Activated T-cell treated with anti-CD3 and anti-CD28 coated beads, Interleukin-2, amount 50 U/mL, for 24 hours (primary cell): ENCODE measurements at regions not wholly inside any gene's neighbourhood (a gene's known extent, or its start where the extent isn't known, plus 50 kb on each side); places are given as distances from the start of the nearest gene placed in this dataset.

ENCODE experiments used
- DNase-seq: peaks from one replicate; pipeline ENCODE4 v3.0.0-alpha.2; 2020
- H3K27ac Mint-ChIP-seq: 2 replicates; pipeline ENCODE4 v1.8.0; 2020; ENCODE audit warnings: mild to moderate bottlenecking, mixed read lengths
- H3K27me3 Mint-ChIP-seq: 2 replicates; pipeline ENCODE4 v1.8.0; 2020; ENCODE audit warnings: mixed read lengths
- H3K36me3 Mint-ChIP-seq: 2 replicates; pipeline ENCODE4 v1.8.0; 2020; ENCODE audit warnings: low read depth, mixed read lengths
- H3K4me1 Mint-ChIP-seq: 2 replicates; pipeline ENCODE4 v1.8.0; 2020; ENCODE audit warnings: low read depth, mixed read lengths
- H3K4me3 Mint-ChIP-seq: 2 replicates; pipeline ENCODE4 v1.8.0; 2020; ENCODE audit warnings: mild to moderate bottlenecking, moderate library complexity, mixed read lengths
- H3K9me3 Mint-ChIP-seq: 2 replicates; pipeline ENCODE4 v1.8.0; 2020; ENCODE audit warnings: mixed read lengths

DNA sequence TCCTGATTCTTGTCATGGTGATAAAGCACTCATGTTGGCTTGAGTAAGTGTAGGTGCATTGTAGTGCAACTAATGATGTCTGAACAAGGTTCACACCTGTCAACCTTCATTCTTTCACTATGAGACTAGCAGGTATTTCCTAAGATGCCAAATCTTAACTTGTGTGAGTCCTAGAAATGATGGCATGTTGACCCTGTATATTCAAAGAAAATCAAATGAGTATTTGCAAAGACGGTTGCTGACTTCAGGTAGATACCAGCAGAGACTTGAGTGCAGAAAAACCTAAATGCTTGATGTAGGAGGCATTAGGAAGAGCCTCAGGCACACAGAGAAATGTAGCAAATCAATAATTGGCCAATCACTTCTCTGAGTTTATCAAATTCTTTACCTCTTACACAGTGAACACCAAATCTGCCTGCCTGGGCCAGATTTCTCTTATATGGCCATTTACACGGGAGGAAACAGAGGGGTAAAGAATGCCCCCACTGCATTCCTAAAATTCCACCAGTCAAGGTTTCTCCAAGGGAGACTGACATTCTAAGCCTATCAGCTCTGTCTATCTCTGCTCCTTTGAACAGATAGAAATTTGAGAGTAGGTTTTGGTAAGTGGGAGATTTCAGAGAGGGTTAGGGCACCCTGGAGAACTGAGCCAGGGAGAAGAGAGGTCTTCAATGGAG lies 488.6 kb upstream of the WWC1 start:
- Mint-ChIP-seq H3K27ac (no peak overlapping the region), H3K9me3 (no peaks in the 10 kb centered on the region), H3K4me3 (no peak overlapping the region), H3K4me1 (no peaks in the 10 kb centered on the region), H3K27me3 (no peaks in the 10 kb centered on the region), H3K36me3 (no peaks in the 10 kb centered on the region)
- DNase-seq, result no peak

DNA sequence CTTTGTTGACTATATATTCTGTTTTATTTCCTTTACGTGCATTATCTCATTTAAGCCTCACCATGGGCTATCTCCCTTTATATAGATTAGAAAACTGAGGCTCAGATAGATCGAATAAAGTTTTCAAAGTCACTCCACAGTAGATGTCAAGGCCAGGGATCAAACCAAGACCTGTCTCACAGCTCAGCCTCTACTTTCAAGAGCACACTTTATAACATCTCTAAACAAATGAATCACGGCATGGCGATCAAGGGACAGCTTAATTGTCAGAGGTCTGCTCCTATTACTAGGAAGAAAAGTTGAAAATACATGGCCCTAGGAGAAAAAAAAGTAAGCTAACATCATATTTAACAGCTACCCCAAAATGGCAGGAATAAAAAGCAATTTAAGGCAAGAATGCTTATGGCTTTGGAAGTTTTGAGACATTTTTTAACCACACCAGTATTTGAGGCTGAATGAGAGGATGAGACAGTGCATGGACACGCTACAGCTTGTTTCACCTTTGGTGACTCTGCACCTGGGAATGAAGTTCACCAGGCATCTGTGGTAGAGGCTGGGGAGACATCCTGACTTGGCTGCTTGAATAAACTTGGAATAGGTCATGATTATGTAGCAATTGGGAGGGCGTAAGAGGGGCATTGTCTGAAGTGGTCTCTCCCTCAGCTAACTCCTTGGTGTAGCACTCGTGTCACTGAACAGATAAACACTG lies 486.8 kb upstream of the WWC1 start:
- Mint-ChIP-seq H3K4me1 (no peaks in the 10 kb centered on the region), H3K4me3 (no peak overlapping the region), H3K27ac (no peak overlapping the region), H3K9me3 (no peaks in the 10 kb centered on the region), H3K27me3 (no peaks in the 10 kb centered on the region), H3K36me3 (no peaks in the 10 kb centered on the region)
- no peak for DNase-seq

DNA sequence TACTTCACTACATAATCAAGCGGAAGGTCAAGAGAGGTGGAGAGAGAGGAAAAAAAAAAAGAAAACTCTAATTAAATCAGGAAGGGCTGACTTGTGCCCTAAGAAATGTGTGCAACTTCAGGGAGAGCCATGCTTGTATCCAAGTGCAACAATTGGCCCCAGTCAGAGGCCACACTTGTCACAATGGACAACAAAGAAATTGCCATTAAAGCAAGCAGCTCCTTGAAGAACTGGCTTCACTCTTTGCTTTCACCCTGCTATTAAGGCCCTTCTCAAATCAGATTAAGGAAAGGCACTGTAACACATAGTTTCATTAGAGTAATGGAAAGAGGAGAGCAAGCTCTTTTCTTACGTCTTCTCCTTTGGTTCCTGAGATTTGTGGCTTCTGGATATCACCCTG lies 480.9 kb upstream of the WWC1 start:
- no peak overlapping the region for H3K4me3 Mint-ChIP-seq
- no peak for DNase-seq
- no peaks in the 10 kb centered on the region for H3K4me1 Mint-ChIP-seq
- no peaks in the 10 kb centered on the region for H3K9me3 Mint-ChIP-seq
- H3K27ac Mint-ChIP-seq, result no peak overlapping the region
- no peaks in the 10 kb centered on the region for H3K36me3 Mint-ChIP-seq
- H3K27me3 Mint-ChIP-seq, result no peaks in the 10 kb centered on the region

DNA sequence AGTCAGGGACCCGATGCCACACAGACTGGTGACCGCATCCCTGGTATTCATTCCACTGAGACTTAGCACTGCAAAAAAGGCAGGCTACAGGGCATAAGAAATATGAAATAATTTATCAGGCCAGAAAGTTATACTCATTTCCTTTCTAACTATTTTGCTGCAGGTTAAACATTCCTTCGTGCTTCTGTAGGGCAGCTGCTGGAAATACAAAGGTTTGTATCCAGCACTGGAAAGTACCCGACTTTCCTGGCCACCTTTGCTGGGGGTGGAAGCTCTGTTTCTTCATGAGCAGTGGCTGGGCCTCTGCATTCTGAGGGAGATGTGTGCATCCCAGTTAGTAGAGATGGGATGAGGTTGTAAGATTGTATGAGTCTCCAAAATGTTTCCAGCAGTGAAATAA lies 478.6 kb upstream of the WWC1 start:
- Mint-ChIP-seq H3K9me3 (no peaks in the 10 kb centered on the region), H3K27me3 (no peaks in the 10 kb centered on the region), H3K27ac (no peak overlapping the region), H3K4me1 (peaks cover 3% of the 10 kb centered on the region), H3K4me3 (no peak overlapping the region), H3K36me3 (no peaks in the 10 kb centered on the region)
- no peak for DNase-seq

DNA sequence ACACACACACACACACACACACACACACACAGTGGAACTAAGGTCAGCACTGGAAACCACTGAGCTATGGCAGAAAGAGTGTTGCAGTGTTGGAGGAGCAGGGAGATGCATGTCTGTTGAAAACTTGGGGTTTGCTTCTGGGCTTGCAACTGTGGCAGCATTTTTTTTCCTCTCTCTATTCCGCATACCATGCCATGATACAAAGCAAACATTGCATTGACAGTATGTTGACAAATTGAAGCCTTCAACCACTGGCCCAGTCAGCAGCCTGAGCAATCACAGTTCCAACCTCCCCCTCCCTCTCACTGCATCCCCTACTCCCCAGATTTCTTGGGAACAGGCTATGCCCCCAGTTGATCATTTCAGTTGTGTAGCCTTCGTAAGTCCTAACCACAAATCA lies 478.1 kb upstream of the WWC1 start:
- peaks cover 3% of the 10 kb centered on the region for H3K4me1 Mint-ChIP-seq
- H3K4me3 Mint-ChIP-seq, result no peak overlapping the region
- H3K27me3 Mint-ChIP-seq, result no peaks in the 10 kb centered on the region
- no peak for DNase-seq
- H3K9me3 Mint-ChIP-seq, result no peaks in the 10 kb centered on the region
- H3K27ac Mint-ChIP-seq, result no peak overlapping the region
- H3K36me3 Mint-ChIP-seq, result no peaks in the 10 kb centered on the region

DNA sequence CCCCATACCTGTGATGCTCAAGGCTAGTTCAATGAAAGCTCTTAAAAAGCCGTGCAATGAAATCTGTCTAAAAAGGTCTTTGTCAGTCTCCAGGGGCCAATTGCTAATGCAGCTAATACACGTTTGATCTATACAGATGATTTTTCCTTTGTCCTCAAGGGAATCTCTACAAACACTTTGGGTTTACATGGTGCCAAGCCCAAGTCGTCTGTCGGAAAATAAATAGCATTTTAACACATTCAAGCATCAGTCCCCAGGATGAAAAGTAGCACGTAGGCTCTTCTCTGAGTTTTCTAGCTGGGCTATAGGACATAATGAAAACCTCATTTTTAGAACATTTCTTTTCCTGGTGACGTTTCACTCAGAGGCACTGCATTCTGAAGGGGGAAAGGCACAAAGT lies 477.4 kb upstream of the WWC1 start:
- Mint-ChIP-seq H3K9me3 (no peaks in the 10 kb centered on the region), H3K4me3 (no peak overlapping the region), H3K27me3 (no peaks in the 10 kb centered on the region), H3K36me3 (no peaks in the 10 kb centered on the region), H3K4me1 (peaks cover 3% of the 10 kb centered on the region), H3K27ac (no peak overlapping the region)
- no peak for DNase-seq

DNA sequence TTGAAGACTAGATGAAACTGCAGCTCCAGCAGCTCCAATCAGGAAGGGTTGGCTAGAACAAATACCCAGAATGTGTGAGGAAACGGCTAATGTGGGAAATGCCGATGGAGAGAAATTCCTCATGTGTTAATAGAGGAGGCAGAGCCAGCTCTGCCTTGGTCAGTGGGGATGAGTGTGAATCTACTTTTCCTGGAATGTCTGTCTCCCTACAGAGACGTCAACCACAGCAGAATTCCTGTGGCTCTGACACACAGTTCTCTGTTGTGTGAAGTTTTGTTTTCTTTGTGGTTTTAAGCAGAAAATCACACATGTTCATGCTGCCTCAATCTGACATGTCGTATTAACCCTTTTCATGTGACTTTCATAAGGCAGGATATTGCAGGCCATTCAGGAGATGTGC lies 476.6 kb upstream of the WWC1 start:
- Mint-ChIP-seq H3K27me3 (no peaks in the 10 kb centered on the region), H3K36me3 (no peaks in the 10 kb centered on the region), H3K4me1 (peaks cover 3% of the 10 kb centered on the region), H3K4me3 (no peak overlapping the region), H3K27ac (no peak overlapping the region), H3K9me3 (no peaks in the 10 kb centered on the region)
- no peak for DNase-seq

DNA sequence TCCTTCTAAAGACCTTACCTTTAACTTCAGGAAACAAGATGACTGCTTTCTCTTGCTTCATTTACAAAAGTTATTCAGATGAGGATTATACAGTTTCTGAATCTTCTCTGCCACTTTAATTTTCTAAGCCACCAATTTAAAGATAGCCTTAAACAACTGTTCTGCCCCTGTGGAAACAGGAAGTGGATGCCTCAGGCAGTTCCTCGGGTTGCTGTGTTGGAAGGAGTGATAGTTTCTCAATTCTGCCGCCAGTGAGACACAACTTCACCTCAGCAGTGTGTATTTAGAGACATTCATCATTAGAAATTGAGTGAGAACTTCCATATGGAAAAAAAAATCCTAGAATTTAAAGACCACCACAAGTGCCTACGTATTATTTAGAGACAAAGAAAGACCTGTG lies 475.1 kb upstream of the WWC1 start:
- Mint-ChIP-seq H3K27me3 (no peaks in the 10 kb centered on the region), H3K4me3 (no peak overlapping the region), H3K27ac (no peak overlapping the region), H3K36me3 (no peaks in the 10 kb centered on the region), H3K9me3 (no peaks in the 10 kb centered on the region), H3K4me1 (peaks cover 3% of the 10 kb centered on the region)
- DNase-seq, result no peak

DNA sequence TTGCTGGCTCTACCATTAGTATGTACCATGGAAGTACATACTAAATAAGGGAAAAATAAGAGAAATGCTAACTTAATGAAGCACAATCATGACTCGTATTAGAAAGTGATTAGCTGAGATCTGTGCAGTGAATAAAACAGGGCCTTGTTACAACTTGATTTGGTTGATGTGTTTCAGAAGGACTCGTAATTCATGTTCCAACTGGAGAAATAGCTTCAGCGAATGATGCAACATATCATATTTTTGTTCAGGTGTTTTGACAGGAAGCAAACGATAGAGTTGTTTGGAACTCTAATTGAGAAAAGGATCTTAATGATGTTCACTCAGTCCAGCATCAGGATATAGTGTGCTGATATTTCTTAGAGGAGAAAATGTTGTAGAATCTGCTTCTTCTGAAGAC lies 474.6 kb upstream of the WWC1 start:
- no peaks in the 10 kb centered on the region for H3K36me3 Mint-ChIP-seq
- H3K27ac Mint-ChIP-seq, result no peak overlapping the region
- peaks cover 3% of the 10 kb centered on the region for H3K4me1 Mint-ChIP-seq
- H3K9me3 Mint-ChIP-seq, result no peaks in the 10 kb centered on the region
- no peaks in the 10 kb centered on the region for H3K27me3 Mint-ChIP-seq
- DNase-seq, result no peak
- H3K4me3 Mint-ChIP-seq, result no peak overlapping the region

DNA sequence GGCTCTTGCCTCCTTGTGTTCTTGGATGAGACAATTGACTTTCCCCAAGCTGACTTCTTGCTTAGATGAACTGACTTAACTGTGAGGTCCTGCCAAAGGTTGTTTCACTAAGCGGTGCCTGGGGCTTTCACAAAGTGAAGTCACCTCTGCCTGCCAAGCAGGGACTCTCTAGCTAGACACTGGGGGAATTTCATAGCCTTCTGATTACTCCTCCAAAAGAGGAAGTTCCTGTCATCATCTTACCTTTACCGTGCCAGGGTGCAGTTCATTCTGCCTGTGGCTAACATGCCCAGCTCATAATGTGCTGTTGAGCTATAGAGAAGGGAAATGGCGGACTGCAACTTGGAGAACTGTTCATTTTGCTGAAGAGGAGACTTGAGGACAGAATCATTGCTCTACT lies 472.0 kb upstream of the WWC1 start:
- no peak for DNase-seq

DNA sequence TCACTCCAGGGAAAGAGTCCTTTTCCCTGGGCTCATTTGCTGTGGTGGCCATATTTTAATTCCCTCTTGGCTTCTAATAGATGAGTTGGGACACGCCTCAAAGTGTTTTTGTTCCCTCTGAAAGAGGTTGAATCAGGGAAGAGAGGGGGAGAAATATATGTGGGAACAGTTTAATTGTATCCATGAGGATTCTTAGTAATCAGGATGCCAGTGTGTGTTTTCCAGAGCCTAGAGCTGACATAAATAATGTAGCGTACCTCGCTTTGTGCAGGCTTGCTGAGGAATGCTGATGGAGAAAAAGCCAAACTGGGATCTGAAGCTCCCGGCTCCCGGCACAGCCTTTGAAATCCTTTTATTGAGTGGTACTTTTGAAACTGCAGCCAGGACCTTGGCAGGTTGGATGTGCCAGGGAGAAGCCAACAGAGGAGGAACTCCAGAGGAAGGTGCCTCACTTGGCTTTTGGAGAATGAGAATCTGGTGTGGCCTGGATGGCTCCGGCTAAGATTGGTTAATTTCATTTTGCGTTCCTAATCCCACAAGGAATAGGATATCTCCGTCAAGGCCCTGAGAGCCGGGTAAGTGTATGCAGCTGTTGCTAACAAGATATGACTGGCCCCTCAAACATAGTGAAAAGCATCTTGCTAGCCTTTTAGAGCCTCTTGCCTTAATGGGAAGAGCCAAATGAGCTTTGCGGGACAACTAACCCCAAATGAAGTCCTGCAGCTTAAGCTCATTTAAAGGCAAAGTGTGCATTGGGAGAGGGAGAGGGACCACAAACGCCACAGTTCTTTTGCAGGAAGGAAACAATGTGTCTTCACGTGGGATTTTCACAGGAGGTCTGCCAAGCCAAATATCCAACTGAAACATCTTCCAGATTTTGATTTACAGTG lies 471.1 kb upstream of the WWC1 start:
- no peaks in the 10 kb centered on the region for H3K27me3 Mint-ChIP-seq
- H3K9me3 Mint-ChIP-seq, result no peaks in the 10 kb centered on the region
- no peak for DNase-seq
- peaks cover 3% of the 10 kb centered on the region for H3K4me1 Mint-ChIP-seq
- H3K27ac Mint-ChIP-seq, result no peak overlapping the region
- H3K36me3 Mint-ChIP-seq, result no peaks in the 10 kb centered on the region
- H3K4me3 Mint-ChIP-seq, result no peak overlapping the region

More for the DNA sequence above, 472.0 kb upstream of the WWC1 start:
- Mint-ChIP-seq H3K4me3 (no peak overlapping the region), H3K36me3 (no peaks in the 10 kb centered on the region), H3K27ac (no peak overlapping the region), H3K27me3 (no peaks in the 10 kb centered on the region), H3K4me1 (peaks cover 3% of the 10 kb centered on the region), H3K9me3 (no peaks in the 10 kb centered on the region)

DNA sequence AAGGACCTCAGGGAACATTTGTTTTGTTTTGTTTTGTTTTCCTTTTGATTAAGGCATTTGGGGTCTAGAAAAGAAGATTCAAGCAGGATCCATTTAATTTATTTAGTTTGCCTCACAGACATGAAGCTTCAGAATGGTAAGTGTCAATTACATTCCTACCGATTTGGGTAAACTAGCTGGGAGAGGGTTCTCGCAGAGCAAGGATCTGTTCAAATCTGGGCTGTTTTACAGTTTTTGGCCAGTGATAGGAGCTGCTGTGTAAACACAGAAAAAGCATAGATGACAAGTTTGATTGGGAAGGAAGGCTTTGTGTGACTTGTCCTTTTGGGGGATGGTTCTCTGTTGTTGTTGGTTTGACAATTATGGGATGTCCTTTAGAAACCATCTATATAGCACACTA lies 470.3 kb upstream of the WWC1 start:
- Mint-ChIP-seq H3K4me1 (peaks cover 3% of the 10 kb centered on the region), H3K27me3 (peaks cover 3% of the 10 kb centered on the region), H3K27ac (no peak overlapping the region), H3K9me3 (no peaks in the 10 kb centered on the region), H3K36me3 (no peaks in the 10 kb centered on the region), H3K4me3 (no peak overlapping the region)
- no peak for DNase-seq

DNA sequence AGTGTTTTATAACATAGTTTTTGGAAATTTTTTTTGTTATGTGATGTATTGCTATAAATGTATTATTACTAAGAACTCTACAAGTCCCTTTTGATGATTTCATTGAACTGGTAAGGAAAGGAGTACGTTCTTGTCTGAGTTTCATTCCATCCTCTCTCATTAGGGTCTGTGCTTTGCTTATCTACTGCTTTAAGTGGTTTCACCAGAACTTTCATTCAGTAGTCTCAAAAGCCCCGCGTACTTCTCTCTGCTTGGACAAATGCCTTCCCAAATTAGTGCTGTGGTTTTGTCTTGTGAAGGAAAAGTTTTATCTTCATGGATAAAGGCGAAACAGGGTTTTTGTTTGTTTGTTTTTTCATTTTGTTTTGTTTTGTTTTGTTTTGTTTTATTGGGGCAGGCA lies 469.8 kb upstream of the WWC1 start:
- no peak for DNase-seq
- H3K36me3 Mint-ChIP-seq, result no peaks in the 10 kb centered on the region
- H3K4me3 Mint-ChIP-seq, result no peak overlapping the region
- H3K4me1 Mint-ChIP-seq, result no peaks in the 10 kb centered on the region
- no peaks in the 10 kb centered on the region for H3K9me3 Mint-ChIP-seq
- H3K27me3 Mint-ChIP-seq, result peaks cover 3% of the 10 kb centered on the region
- H3K27ac Mint-ChIP-seq, result no peak overlapping the region

DNA sequence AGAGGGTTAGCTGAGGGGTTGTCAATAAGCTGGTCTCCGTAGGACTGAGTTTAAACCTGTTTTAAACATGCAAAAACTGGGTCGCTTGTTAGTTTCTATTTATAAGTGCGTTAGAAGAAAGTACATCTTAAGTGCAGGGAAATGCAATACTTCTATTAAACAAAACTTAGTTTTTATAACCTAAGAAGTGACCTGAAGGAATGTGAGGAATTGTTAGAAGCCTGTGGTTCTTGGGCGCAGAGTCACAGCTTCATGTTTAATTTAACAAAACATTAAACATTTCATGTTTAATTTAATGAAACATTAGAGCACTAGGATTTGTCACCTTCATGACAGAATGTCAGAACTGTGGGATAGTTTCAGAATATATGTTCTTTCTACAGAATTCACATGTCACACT lies 469.2 kb upstream of the WWC1 start:
- DNase-seq, result no peak
- no peaks in the 10 kb centered on the region for H3K9me3 Mint-ChIP-seq
- H3K27me3 Mint-ChIP-seq, result peaks cover 3% of the 10 kb centered on the region
- no peaks in the 10 kb centered on the region for H3K36me3 Mint-ChIP-seq
- H3K4me3 Mint-ChIP-seq, result no peak overlapping the region
- H3K4me1 Mint-ChIP-seq, result no peaks in the 10 kb centered on the region
- no peak overlapping the region for H3K27ac Mint-ChIP-seq

DNA sequence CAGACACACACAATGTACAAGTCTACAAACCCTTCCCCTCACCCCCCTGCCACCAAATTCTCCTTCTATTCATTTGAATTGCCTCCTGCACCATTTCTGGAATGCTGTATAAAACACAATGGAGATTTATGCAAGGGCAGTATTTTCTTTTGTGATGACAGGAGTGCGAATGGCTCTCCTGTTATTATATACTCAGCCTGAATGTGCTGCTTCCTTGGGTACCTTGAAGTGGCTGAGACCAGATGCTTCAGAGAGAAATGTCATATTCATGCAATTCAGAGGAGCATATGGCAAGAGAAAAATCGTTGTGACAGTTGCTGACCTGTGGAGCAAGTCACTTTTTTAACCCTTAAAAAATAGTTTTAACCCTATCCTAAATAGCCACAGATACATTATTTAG lies 468.0 kb upstream of the WWC1 start:
- no peak overlapping the region for H3K27ac Mint-ChIP-seq
- DNase-seq, result no peak
- no peak overlapping the region for H3K4me3 Mint-ChIP-seq
- peaks cover 5% of the 10 kb centered on the region for H3K27me3 Mint-ChIP-seq
- no peaks in the 10 kb centered on the region for H3K36me3 Mint-ChIP-seq
- no peaks in the 10 kb centered on the region for H3K9me3 Mint-ChIP-seq
- no peaks in the 10 kb centered on the region for H3K4me1 Mint-ChIP-seq
